HS-5 (cell line): ENCODE measurements at regions not wholly inside any gene's neighbourhood (a gene's known extent, or its start where the extent isn't known, plus 50 kb on each side); places are given as distances from the start of the nearest gene placed in this dataset.
"Not testable (repeated sequence)": the region's sequence is repeated elsewhere in the genome, so short reads cannot be mapped to it uniquely, and the experiment has no call there.

Experiments used
- DNase-seq: peaks from one replicate; pipeline ENCODE4 v3.0.0-alpha.2; 2012; ENCODE audit warnings: low read depth

DNA sequence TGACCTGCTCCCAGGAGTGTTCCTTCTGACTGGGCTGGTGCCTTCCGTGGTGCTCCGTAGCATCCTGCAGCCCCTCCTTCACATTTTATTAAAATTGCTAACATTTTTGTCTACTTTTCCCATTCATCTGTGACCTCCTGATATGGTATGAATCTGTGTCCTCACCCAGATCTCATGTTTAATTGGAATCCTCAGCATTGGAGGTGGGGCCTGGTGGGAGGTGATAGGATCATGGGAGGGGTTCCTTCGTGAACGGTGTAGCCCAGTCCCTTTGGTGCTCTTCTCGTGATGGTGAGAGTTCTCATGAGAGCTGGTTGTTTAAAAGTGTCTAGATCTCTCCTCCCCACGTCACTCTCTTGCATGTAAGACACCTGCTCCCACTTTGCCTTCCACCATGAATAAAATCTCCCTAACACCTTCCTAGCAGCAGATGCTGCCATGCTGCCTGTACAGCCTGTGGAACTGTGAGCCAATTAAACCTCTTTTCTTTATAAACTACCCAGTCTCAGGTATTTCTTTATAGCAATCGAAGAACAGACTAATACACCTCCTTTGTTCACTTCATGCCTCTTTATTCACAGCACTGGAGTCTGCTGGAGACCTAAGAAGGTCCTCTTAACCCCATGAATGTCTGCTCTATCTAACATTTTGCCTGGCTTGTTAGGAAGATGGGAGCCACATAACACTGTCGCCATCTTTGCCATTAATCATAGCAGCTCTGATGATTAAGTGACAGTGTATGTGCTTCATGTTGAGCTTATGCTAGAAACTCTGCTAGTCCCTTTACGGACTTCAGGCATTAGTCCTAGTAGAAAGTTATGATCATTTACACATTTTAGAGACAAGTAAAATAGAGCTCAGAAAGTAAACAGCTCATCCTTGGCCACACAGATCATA lies 377.7 kb upstream of the MAF start:
- DNase-seq = no peak

- no peak for DNase-seq
These were observed 372.8 kb upstream of the MAF start for GRCh38 chr16:79973320-79973719.

GRCh38 chr16:79972053-79972704 lies 371.6 kb upstream of the MAF start:
- no peak for DNase-seq

DNA sequence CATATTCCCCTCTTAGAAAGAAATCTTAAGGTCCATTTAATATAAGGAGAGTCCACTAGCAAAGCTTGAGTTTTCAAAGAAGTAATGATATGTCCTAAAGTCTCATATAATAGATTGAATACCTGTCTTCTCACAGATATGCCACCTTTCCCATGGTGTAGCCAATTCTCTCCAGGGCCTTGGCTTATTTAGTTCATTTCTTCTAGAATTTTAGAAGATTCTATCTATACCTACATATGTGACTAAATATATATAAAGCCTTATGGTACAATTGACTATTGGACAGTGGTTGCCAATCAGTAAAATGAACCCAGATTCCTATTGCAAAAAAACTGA lies 370.7 kb upstream of the MAF start:
- DNase-seq = no peak

DNA sequence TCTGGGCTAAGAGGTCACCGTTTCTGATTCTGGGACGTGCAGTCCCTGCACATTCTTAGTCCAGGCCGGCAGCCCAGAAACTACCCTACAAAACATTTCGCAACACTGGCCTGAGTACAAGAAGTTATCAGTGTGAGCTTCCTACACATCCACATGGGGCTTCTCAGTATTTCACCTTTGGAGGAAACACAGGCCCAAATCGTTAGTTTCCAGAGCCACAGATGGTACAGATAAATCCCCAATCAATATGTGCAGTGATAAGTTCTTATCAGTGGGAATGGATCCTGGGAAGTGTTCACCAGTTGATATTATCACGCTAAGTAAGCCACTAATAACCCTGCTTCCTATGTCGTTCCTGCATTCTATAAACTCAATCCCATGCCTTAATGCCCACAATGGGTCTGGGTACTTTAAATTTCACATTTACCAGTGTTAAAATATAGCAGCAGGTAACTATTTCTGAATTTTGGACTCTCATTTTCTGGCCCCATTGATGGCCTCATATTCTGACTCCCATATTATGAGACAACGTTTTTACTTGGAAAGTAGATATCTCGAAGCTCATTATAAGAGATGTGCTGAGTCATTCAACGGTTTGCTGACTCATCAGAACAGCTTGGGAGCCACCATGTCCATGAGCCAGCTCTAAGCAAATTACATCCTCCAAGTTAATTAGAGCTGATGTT lies 370.2 kb upstream of the MAF start:
- DNase-seq = no peak

GRCh38 chr16:79970087-79970486 lies 369.6 kb upstream of the MAF start:
- no peak for DNase-seq

GRCh38 chr16:79969458-79969857 lies 368.9 kb upstream of the MAF start:
- no peak for DNase-seq

DNA sequence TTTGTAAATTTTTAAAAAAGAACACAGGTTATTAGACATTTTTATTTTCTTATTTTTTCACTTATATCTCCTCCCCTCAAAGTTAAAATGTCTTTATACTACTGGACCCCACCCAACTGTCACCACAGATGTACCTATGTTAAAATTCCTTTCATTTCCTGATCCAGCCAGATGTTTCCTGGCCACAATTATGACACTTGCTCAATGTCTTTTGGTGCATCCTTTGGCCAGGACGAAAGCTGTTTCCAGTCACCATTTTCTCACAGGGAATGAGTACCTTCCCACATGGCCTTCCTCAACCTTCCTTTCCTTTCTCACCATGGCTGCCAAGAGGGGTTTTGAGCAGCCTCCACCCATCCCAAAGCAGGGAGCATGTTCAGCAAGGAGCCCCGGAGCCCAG lies 365.7 kb upstream of the MAF start:
- DNase-seq = no peak

GRCh38 chr16:79965718-79966117 lies 365.2 kb upstream of the MAF start:
- DNase-seq = no peak

DNA sequence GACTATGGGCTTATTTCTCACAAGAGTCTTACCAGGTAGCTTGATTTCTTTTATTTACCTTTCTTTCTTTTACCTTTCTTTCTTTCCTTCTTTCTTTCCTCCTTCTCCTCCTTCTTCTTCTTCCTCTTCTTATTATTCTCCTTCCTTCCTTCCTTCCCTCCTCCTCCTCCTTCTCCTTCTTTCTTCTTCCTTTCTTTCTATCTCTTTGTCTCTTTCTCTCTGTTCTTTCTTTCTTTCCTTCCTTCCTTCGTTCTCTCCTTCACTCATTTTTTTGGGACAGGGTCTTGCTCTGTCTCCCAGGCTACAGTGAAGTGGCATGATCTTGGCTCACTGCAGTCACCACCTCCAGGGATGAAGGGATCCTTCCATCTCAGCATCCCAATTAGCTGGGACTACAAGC lies 363.6 kb upstream of the MAF start:
- no peak for DNase-seq

GRCh38 chr16:79962962-79963361 lies 362.4 kb upstream of the MAF start:
- DNase-seq = no peak

GRCh38 chr16:79959226-79959625 lies 358.7 kb upstream of the MAF start:
- no peak for DNase-seq

GRCh38 chr16:79954921-79955705 lies 354.6 kb upstream of the MAF start:
- DNase-seq = no peak

- DNase-seq = no peak
These were observed 350.6 kb upstream of the MAF start for GRCh38 chr16:79950932-79951719.

GRCh38 chr16:79949417-79949816 lies 348.9 kb upstream of the MAF start:
- DNase-seq = no peak

DNA sequence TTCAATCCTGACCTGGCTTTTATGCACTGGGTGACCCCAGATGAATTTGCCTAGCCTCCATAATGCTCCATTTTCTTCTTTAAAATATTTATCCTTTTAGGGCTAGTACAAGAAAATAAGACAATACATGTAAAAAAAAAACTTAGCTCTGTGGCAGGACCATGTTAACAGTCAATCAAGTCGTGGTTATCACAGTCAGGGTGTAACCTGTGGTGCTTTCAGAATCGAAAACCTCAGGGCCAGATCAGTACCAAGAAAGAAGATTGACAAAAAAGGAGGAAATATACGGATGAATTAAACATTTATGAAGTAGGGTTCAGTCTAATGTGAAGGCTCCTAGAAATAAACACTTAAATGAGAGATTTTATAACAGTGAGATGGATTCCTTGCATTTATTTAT lies 347.2 kb upstream of the MAF start:
- no peak for DNase-seq

GRCh38 chr16:79946252-79946651 lies 345.7 kb upstream of the MAF start:
- DNase-seq = no peak

GRCh38 chr16:79943736-79944135 lies 343.2 kb upstream of the MAF start:
- DNase-seq = no peak

- no peak for DNase-seq
These were observed 338.0 kb upstream of the MAF start for GRCh38 chr16:79938575-79938974.

DNA sequence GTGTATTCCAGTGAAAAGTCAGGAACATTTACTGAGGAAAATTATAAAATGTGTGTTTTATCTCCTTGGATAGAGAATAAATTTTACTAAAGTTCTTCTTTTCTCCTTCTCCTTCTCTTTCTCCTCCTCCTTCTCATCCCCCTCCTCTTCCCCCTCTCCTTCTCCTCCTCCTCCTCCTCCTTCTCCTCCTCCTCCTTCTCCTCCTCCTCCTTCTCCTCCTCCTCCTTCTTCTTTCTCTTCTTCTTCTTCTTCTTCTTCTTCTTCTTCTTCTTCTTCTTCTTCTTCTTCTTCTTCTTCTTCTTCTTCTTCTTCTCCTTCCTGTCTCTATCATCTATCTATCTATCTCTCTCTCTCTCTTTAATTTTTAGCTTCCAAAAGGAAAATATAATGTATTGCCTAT lies 337.1 kb upstream of the MAF start:
- DNase-seq = not testable (repeated sequence)

DNA sequence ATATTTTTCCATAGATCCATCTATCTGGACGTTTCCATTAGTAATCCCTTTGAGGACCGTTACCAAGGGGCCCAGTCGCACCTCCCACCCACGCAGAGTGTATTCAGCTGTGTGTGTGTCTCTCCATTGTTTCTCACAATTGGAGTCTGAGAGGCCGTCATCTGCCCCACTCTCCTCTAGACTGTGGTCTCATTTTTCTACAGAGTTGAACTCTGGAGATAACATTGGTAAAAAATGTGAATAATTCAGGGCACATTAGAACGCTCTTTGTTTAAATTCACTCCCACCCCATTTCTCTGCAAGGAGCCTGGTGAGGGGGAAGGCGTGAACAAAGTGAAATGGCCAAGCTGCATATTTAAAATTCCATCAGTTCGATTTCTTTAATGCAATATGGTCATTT lies 333.1 kb upstream of the MAF start:
- no peak for DNase-seq

DNA sequence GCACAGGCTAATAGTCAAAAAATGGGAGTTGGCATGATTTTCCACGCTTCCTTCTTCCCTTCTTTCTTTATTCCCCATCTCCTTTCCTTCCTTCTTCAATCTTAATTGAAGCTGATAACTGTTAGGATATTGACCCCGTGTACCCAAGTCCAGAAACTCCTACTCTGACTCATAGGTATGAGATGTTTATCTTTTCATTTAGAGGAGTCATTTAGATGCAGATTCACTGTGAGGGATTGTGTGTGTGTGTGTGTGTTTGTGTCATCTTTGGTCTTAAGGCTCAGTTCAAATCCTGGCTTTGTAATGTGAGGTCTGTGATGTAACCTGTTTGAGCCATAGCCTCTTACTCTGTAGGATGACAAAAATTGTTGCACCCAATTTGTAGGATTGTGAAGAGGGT lies 332.0 kb upstream of the MAF start:
- DNase-seq = no peak
